Neural progenitor cell (in vitro differentiated cells): ENCODE measurements at regions not wholly inside any gene's neighbourhood (a gene's known extent, or its start where the extent isn't known, plus 50 kb on each side); places are given as distances from the start of the nearest gene placed in this dataset.

ENCODE experiments used
- CTCF ChIP-seq: fragments of 200-600 bp; sonication (generic); IDR thresholded peaks from 2 replicates; pipeline ENCODE4 v1.5.1; 2017; ENCODE audit warnings: antibody characterized with exemption, mild to moderate bottlenecking
- EZH2 ChIP-seq: fragments of 200-600 bp; sonication (generic); IDR thresholded peaks from 2 replicates; pipeline ENCODE4 v1.6.1; 2017; ENCODE audit warnings: antibody characterized with exemption, mild to moderate bottlenecking, moderate library complexity
- EZH2phosphoT487 ChIP-seq: fragments of 200-600 bp; sonication (generic); IDR thresholded peaks from 2 replicates; pipeline ENCODE4 v1.6.1; 2017; ENCODE audit warnings: antibody characterized with exemption

GRCh38 chr9:86766912-86767311, 180.4 kb downstream of the GAS1 start:
- no peak for TF ChIP-seq CTCF
- no peak for TF ChIP-seq EZH2
- no peak for TF ChIP-seq EZH2phosphoT487
